ENCODE measurements at regions not wholly inside any gene's neighbourhood (a gene's known extent, or its start where the extent isn't known, plus 50 kb on each side); places are given as distances from the start of the nearest gene placed in this dataset.
A peak's percentile ranks its signal among the peaks of the same experiment; 100 is the strongest.
"Not testable (repeated sequence)": the region's sequence is repeated elsewhere in the genome, so short reads cannot be mapped to it uniquely, and the experiment has no call there.

- DNase-seq (ENCODE audit: low spot score in 2 of 2) = no peak
- 83% methylated on average over 7 of the region's 7 CpGs for WGBS
- Histone ChIP-seq H3K4me1 (no peaks in the 10 kb centered on the region), H3K27me3 (peaks cover 3% of the 10 kb centered on the region), H3K27ac (no peak overlapping the region), H3K4me3 (no peak overlapping the region), H3K36me3 (no peaks in the 10 kb centered on the region), H3K9me3 (no peaks in the 10 kb centered on the region)
- TF ChIP-seq POLR2A (IDR thresholded peaks at IDR 0.05) = no peak
- no peak for TF ChIP-seq EP300 (IDR thresholded peaks at IDR 0.05)
- TF ChIP-seq, protein P1, sequence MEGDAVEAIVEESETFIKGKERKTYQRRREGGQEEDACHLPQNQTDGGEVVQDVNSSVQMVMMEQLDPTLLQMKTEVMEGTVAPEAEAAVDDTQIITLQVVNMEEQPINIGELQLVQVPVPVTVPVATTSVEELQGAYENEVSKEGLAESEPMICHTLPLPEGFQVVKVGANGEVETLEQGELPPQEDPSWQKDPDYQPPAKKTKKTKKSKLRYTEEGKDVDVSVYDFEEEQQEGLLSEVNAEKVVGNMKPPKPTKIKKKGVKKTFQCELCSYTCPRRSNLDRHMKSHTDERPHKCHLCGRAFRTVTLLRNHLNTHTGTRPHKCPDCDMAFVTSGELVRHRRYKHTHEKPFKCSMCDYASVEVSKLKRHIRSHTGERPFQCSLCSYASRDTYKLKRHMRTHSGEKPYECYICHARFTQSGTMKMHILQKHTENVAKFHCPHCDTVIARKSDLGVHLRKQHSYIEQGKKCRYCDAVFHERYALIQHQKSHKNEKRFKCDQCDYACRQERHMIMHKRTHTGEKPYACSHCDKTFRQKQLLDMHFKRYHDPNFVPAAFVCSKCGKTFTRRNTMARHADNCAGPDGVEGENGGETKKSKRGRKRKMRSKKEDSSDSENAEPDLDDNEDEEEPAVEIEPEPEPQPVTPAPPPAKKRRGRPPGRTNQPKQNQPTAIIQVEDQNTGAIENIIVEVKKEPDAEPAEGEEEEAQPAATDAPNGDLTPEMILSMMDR (IDR thresholded peaks at IDR 0.05) = no peak
- no peak for TF ChIP-seq POLR2AphosphoS5 (IDR thresholded peaks at IDR 0.05)
Observed at GRCh38 chr20:33926425-33926824, 67.3 kb upstream of the RALY start.

DNA sequence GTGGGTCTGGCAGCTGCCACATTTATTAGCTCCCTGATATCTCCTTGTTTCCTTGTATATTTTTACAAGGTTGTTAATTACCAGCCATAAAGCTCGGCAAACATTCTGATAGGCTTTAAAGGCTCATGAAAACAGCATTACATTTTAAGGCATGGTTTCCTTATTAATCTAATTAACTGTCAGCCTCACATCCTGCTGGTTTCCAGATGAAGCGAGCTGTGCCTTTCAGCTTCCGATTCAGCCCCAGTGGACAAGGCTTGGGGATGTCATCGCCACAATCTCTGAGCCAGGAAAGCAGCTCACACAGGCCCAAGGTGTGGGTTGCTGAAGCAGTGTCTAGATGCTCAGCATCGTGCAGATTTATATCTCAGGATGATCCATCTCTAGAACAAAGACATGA, 66.0 kb upstream of the RALY start:
- WGBS = 56% methylated on average over 5 of the region's 5 CpGs
- DNase-seq (ENCODE audit: low spot score in 2 of 2) = no peak
- Histone ChIP-seq H3K27ac (no peak overlapping the region), H3K27me3 (peaks cover 3% of the 10 kb centered on the region), H3K9me3 (no peaks in the 10 kb centered on the region), H3K4me3 (no peak overlapping the region), H3K36me3 (no peaks in the 10 kb centered on the region), H3K4me1 (no peaks in the 10 kb centered on the region)
- TF ChIP-seq, protein P1 (IDR thresholded peaks at IDR 0.05) = no peak
- TF ChIP-seq EP300 (IDR thresholded peaks at IDR 0.05) (no peak), POLR2A (IDR thresholded peaks at IDR 0.05) (no peak), POLR2AphosphoS5 (IDR thresholded peaks at IDR 0.05) (no peak)

GRCh38 chr20:33929917-33930316, 63.8 kb upstream of the RALY start:
- 63% methylated on average over 6 of the region's 6 CpGs for WGBS
- Histone ChIP-seq H3K27ac (no peak overlapping the region), H3K9me3 (no peaks in the 10 kb centered on the region), H3K4me1 (no peaks in the 10 kb centered on the region), H3K27me3 (peaks cover 3% of the 10 kb centered on the region), H3K4me3 (no peak overlapping the region), H3K36me3 (no peaks in the 10 kb centered on the region)
- no peak for DNase-seq (ENCODE audit: low spot score in 2 of 2)
- TF ChIP-seq EP300 (IDR thresholded peaks at IDR 0.05) (no peak), POLR2AphosphoS5 (IDR thresholded peaks at IDR 0.05) (no peak), POLR2A (IDR thresholded peaks at IDR 0.05) (no peak)
- TF ChIP-seq, protein P1 (IDR thresholded peaks at IDR 0.05) = no peak

DNA sequence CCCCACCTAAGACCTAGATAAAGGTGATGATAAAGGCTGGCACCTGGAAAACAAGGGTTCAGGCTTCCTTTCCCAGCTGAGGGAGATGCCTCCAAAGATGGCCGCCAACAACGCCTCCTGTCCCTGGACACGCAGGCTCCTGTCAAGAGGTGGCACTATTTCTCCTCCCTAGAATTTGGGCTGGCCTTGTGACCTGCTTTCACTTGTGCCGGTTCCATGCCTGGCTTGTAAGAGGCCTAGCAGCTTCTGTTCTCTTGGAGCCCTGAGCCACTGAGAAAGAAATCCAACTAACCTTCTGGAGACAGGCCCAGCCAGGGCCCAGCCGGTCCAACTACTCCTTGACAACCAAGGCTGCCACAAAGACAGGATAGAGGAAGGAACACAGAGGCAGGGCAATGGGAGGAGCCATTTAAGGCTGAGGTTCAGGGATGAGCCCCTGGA, 60.2 kb upstream of the RALY start:
- Histone ChIP-seq H3K27ac (no peak overlapping the region), H3K4me1 (no peaks in the 10 kb centered on the region), H3K36me3 (no peaks in the 10 kb centered on the region), H3K9me3 (no peaks in the 10 kb centered on the region), H3K27me3 (peaks cover 3% of the 10 kb centered on the region), H3K4me3 (no peak overlapping the region)
- DNase-seq (ENCODE audit: low spot score in 2 of 2) = peak; percentile 75 to 84
- 55% methylated on average over 4 of the region's 5 CpGs for WGBS
- TF ChIP-seq, protein P1 (IDR thresholded peaks at IDR 0.05) = peak; percentile 24 to 46
- no peak for TF ChIP-seq POLR2A (IDR thresholded peaks at IDR 0.05)

DNA sequence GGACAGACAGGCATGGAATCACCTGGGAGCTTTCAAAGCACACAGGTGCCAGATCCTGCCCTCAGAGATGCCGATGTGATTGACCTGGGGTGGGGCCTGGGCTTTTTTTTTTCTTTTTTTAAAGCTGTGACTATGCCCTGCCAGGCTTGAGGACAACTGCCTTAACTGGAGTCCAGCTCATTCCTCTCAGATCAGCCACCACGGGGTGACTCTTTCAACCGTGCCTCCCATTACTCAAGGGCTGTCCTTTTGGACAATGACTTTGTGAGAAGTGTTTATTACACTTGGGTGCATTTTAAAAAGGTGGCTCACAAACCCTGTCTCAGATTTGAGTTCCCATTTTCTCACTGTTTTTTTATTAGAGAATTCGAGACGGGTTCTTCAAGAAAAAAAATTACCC, 57.1 kb upstream of the RALY start:
- H3K9me3 ChIP-seq = no peaks in the 10 kb centered on the region
- H3K4me3 ChIP-seq = no peak overlapping the region
- TF ChIP-seq POLR2AphosphoS5 (IDR thresholded peaks at IDR 0.05) = no peak
- no peaks in the 10 kb centered on the region for H3K36me3 ChIP-seq
- no peak for DNase-seq (ENCODE audit: low spot score in 2 of 2)
- H3K27ac ChIP-seq = no peak overlapping the region
- whole genome bisulfite sequencing = 68% methylated on average over 5 of the region's 5 CpGs
- no peaks in the 10 kb centered on the region for H3K4me1 ChIP-seq
- no peaks in the 10 kb centered on the region for H3K27me3 ChIP-seq

DNA sequence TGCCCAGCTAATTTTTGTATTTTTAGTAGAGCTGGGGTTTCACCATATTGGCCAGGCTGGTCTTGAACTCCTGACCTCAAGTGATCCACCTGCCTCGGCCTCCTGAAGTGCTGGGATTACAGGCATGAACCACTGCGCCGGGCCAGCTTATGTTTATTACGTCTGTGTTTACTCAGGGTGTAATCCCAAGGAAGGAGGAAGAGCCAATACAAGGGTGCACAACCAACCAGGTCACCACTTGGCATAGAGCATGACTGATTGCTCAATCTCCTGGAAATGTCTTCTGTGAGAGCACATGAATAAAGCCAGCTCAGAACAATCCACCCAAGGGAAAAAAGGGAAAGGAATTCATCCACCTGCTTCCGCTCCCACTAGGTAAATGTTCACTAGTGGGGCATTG, 54.7 kb upstream of the RALY start:
- not testable (repeated sequence) for H3K36me3 ChIP-seq; H3K27ac ChIP-seq; H3K9me3 ChIP-seq; H3K27me3 ChIP-seq; H3K4me3 ChIP-seq; H3K4me1 ChIP-seq; DNase-seq (ENCODE audit: low spot score in 2 of 2)
- 70% methylated on average over 5 of the region's 5 CpGs for WGBS

Data from suprapubic skin (tissue), 4 donors.